Medulla oblongata (tissue), 1 donor: ENCODE measurements at regions not wholly inside any gene's neighbourhood (a gene's known extent, or its start where the extent isn't known, plus 50 kb on each side); places are given as distances from the start of the nearest gene placed in this dataset.

Experiments used
- DNase-seq: peaks from one replicate; pipeline ENCODE4 v3.0.0-alpha.2; 2015; ENCODE audit errors: extremely low spot score

DNA sequence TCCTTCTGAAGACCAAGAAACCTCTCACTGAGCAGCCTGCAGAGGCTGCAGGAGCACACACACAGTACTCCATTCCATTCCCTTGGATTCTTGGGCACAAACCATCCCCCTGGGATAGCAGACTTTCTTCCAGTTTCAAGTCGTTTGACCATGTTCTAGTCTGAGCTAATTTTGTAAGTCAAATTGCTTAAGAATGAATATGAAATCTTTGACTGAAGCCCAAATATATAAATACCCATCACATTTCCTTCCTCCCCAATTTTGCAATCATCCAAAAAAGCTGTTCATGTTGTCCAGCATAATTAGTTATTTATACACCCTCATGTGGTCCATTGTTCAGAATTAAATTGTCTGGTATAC, 231.2 kb upstream of the TPRG1 start:
- DNase-seq, result no peak

DNA sequence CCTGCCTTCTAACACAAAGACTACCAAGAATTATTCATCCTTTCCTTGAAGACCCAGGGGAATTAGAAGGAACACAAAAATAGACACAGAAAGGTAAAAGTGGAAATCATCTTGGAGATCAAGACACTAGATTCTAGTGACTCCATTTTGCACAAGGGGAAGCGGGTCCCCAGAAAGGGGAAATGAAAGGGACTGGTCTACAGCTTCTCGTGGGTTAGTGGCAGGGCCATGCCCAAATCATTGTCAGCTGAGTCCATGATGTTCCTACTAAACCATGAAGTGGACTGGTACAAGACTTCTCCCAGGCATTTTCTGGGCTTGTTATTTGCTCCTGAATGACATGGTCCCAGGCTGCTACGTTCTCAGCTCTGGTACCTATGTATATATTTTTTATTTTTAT, 230.7 kb upstream of the TPRG1 start:
- DNase-seq, result peak; percentile 80

- DNase-seq, result no peak
Measured at GRCh38 chr3:188942191-188942590, 229.6 kb upstream of the TPRG1 start.

GRCh38 chr3:188943591-188943990, 228.2 kb upstream of the TPRG1 start:
- no peak for DNase-seq

DNA sequence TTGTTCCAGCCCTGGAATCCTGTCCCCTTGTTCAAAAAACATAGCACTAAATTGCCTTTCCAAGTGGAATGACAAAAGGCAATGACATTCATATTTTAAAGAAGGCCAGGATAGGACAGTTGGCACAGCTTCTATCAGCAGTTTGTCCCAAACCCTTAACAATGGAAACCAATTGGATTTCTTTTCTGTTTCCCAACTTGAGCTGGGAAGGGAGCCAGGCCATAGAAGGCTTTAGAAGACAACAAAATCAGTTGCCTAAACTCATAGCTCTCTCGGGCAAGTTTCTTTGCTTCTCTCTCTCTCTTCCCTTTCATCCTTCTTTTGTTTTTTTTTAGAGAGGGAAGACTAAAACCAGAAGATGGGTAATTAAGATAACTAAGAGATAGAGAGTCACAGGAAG, 227.7 kb upstream of the TPRG1 start:
- DNase-seq, result no peak

GRCh38 chr3:188946351-188947240, 225.2 kb upstream of the TPRG1 start:
- DNase-seq, result no peak

GRCh38 chr3:188947401-188948280, 224.1 kb upstream of the TPRG1 start:
- DNase-seq, result peak; percentile 93

DNA sequence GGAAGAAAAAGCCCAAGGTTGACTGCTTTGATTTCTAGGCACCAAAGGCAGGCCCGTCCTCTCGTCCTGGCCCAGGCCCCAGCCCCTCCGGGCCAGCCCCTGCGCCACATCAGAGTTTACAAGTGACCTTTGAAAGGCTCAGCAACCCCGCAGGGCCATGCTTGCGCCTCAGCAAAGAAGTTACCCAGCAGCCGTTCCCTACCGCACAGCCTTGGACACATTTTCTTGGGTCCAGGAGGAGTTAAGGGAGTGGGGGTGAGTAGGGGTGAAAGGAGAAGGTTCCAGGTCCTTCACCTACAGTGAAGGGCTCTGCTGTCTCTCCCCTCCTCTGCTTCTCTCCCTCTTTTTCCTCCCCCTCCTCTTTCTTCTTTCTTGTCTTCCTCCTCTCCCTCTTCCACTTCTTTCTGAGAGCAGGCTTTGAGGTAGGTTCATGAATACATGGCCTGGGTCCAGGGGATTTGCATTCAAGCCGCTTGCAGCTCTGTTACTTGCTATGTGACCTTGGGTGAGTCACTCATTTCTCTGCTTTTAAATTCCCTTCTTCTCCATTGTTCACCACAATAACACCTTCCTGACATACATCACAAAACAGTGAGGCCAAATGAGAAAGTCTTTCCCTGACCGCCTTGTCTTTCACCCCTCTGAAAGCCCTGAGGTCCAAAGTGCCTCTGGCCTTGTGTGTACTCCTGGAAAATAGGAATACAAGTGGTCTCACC, 223.3 kb upstream of the TPRG1 start:
- DNase-seq, result peak; percentile 67

GRCh38 chr3:188948997-188949389, 222.8 kb upstream of the TPRG1 start:
- peak; percentile 88 for DNase-seq

DNA sequence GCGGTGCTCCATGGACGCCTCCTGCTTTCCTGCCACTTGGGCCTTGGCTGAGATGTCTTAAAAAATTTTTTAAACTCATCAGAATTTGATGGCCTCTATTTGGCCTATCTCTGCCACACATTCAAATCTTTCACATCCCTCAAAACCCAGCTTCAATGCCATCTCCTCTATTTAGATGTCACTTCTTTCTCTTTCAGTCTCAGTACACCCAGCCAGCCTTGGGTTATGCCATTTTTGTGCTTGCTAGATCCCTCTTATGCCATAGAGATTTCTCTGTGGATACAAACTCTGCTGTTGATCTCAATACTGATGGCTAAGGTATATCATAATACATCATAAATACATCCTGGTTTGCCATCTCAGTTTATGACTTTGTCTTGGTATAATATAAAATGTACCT, 222.3 kb upstream of the TPRG1 start:
- no peak for DNase-seq

DNA sequence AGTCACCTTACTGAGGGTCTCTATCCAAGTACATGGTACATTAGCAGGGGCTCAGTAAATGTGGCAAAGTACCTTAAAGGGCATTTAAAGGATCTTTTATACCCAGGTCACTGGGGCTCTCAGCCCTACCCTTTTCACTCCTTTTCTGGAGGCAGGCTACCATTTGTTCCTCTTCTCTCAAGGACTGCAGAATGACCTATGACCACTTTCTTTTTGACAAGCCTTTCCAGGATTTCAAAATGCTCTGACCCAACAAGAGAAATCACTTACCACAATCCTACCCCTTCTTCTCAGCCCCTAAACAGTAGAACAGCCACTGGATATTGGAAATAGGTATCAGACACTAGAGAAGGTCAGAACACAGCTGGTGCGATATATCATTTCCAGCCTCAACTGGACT, 221.8 kb upstream of the TPRG1 start:
- no peak for DNase-seq

DNA sequence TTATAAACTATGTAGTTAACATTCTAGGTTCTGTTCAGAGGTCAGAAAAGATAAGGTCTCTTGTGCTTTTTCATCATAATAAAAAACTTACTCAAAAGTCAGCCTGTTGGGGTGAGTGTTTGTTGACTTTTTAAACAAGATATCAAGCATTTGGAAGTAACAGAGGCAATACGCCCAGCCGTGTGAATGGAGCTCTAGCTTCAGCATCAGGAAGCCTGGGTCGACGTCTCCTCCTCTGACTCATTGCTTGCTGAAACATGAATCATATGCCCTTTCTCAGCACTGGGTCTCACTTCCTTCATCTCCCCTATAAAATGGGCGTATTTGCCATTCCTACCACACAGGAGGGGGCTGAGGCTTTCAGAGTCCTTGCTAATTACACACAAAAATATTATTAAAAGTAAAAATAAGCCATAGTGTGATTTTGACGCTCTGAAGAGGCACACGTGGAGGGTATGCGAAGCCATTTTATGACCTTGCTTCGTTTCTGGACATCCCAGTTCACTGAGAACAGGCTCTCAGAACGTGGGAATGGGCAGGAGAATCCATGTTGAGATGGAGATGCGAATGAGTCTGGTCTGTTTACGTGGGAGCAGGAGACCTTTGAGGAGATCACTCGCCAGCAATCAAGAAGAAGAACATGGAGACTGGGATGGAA, 220.8 kb upstream of the TPRG1 start:
- no peak for DNase-seq

DNA sequence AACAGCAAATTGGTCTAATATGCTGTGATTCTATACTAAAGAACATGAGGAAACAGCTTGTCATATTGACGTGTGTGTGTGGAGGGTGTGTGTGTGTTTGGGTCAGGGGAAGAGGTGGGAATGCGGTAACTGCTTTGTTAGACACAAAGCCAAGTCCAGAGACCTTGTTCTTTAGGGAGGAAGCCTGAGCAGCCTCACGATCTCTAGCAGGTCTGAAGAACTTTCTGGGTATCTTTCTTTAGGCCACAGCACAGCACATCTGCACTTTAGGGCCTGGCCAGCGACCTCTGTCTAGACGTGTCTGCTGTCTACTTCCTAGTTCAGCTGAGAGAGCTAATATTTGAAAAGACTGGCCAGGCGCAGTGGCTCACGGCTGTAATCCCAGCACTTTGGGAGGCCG, 220.0 kb upstream of the TPRG1 start:
- DNase-seq, result no peak

DNA sequence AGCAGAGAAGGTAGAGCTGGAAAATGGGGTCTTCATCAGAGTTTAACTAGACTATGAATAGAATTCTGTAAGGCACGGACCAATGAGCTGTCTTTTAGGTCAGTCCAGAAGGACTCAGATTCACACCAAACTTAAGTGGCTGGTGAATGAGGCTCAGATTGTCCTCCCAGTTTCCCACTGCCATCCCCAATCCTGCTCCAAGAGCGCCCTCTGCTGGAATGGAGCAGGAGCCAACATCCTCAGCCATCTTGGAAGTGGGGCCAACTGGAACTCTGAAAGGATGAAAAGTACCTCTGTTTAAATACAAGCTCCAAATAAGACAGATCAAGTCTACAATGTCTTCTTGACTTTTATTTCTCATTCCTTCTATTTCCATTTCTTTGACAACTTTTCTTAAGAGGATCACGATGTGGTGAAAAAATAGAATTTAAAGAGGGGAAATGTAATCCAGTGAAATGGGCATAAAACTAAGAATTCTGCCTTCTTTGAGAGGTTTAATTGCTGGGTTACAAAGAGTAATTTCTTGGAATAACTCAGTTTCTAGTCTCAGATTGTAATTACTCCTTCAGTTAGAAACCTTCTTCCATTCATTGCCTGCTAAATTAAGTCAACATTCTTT, 217.1 kb upstream of the TPRG1 start:
- DNase-seq, result peak; percentile 99

GRCh38 chr3:188955919-188956318, 215.9 kb upstream of the TPRG1 start:
- DNase-seq, result no peak

GRCh38 chr3:188956839-188957489, 214.8 kb upstream of the TPRG1 start:
- peak; percentile 90 for DNase-seq

DNA sequence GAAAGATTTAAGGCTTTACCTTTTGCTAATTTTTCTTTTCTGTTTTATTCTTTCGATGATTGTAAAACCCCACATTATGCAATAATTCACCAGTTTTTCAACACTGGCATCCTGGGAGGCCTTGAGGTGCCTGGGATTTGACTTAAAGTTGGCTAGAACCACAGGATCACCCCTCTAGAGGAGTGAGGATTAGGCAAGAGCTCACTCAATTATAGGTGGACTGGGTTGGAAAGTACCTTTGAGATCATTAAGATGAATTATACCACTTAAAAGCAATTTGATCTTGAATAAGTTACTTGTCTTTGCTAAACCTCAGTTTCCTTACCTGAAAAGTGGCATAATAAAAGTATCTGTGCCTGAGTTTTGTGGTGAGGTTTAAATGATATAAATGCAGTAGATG, 212.8 kb upstream of the TPRG1 start:
- DNase-seq, result no peak

GRCh38 chr3:188962253-188963247, 209.2 kb upstream of the TPRG1 start:
- DNase-seq, result no peak

GRCh38 chr3:188964957-188965356, 206.8 kb upstream of the TPRG1 start:
- no peak for DNase-seq
